ENCODE measurements at regions not wholly inside any gene's neighbourhood (a gene's known extent, or its start where the extent isn't known, plus 50 kb on each side); places are given as distances from the start of the nearest gene placed in this dataset.

GRCh38 chr6:164370773-164371172 is 938.6 kb downstream of the C6orf118 start:
- TF ChIP-seq CTCF (IDR thresholded peaks at IDR 0.05 in 2 of 3, conservative IDR thresholded peaks at IDR 0.05 in 1 of 3; ENCODE audit: borderline replicate concordance in 1 of 3, insufficient read depth in 1 of 3, low read depth in 2 of 3, low read length in 2 of 3) (no peak), EZH2 (IDR thresholded peaks at IDR 0.05) (no peak), CEBPB (IDR thresholded peaks at IDR 0.05; ENCODE audit: low read depth) (no peak), SP1 (IDR thresholded peaks at IDR 0.05; ENCODE audit: low read depth) (no peak), MAX (IDR thresholded peaks at IDR 0.05) (no peak), SRF (IDR thresholded peaks at IDR 0.05; ENCODE audit: low read depth) (no peak), JUND (IDR thresholded peaks at IDR 0.05) (no peak)
